ENCODE measurements at regions not wholly inside any gene's neighbourhood (a gene's known extent, or its start where the extent isn't known, plus 50 kb on each side); places are given as distances from the start of the nearest gene placed in this dataset.

DNA sequence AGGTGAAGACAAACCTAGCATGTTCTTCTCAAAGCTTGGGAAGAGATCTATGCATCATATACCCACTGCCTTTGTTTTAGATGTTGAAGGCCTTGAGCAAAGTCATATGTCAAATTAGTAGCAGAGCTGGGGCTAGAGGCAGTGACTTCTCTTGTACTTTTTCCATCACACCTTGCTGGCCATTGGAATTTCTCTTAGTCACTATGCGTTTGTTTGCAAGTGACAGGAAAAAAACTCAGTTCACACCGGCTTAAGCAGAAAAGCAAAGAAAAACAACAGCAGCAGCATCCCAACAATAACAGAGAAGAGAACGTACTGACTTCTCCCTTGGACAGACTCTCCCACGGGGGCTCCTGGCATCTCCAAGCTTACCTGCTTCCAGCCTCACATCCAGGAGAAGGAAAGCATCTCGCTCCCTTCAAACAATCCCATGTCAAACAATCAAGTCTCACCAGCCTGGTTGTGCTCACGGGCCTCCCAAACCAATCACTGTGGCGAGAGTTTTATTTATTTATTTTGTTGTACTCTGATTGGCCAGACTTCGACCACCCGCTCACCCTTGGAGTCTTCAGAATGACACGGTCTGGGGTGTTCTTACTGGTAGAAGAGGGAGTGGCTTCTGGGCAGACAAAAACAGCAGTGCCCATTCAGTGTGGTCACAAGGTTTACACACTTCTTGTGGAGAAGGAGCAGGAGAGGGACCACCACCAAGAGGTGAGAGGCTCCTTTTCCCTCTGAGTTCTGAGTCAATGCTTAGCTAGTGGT lies 83.8 kb upstream of the STC2 start:
- no peak for TF ChIP-seq CTCF (IDR thresholded peaks at IDR 0.05; ENCODE audit: borderline replicate concordance, extremely low read depth, low read length, poor library complexity, severe bottlenecking)
- TF ChIP-seq EZH2 (IDR thresholded peaks at IDR 0.05; ENCODE audit: borderline replicate concordance, low read depth, low read length, severe bottlenecking), result no peak
